Activated naive CD8-positive, alpha-beta T cell treated with anti-CD3 and anti-CD28 coated beads, Interleukin-2, amount 10 ng/mL, durations not matched to agents 7 days and 5 days (primary cell): ENCODE measurements at regions not wholly inside any gene's neighbourhood (a gene's known extent, or its start where the extent isn't known, plus 50 kb on each side); places are given as distances from the start of the nearest gene placed in this dataset.

Experiments
- ATAC-seq: fragments of 150-1000 bp; cut with Tn5 transposase; one replicate; pipeline ENCODE4 v1.10.0; 2021; ENCODE audit warnings: low read depth, moderate library complexity
- POLR2A ChIA-PET: fragments of 350-600 bp; sonication (Branson Sonifier 250); formaldehyde crosslinking; loops from one replicate; lab custom pipeline; 2021; ENCODE audit warnings: antibody characterized with exemption; lab: Charles Lee
- DNase-seq: peaks from one replicate; pipeline ENCODE4 v3.0.0; 2021
- H3K27ac Mint-ChIP-seq: one replicate; pipeline ENCODE4 v1.8.0; 2022; ENCODE audit warnings: mild to moderate bottlenecking, mixed read lengths
- H3K27me3 Mint-ChIP-seq: one replicate; pipeline ENCODE4 v1.8.0; 2022; ENCODE audit warnings: mild to moderate bottlenecking, moderate library complexity, mixed read lengths
- H3K36me3 Mint-ChIP-seq: one replicate; pipeline ENCODE4 v1.8.0; 2021; ENCODE audit warnings: mild to moderate bottlenecking, mixed read lengths
- H3K4me1 Mint-ChIP-seq: one replicate; pipeline ENCODE4 v1.8.0; 2021; ENCODE audit warnings: mixed read lengths
- H3K4me3 Mint-ChIP-seq: one replicate; pipeline ENCODE4 v1.8.0; 2022; ENCODE audit warnings: mild to moderate bottlenecking, moderate library complexity, mixed read lengths
- H3K9me3 Mint-ChIP-seq: one replicate; pipeline ENCODE4 v1.8.0; 2021; ENCODE audit warnings: mixed read lengths

DNA sequence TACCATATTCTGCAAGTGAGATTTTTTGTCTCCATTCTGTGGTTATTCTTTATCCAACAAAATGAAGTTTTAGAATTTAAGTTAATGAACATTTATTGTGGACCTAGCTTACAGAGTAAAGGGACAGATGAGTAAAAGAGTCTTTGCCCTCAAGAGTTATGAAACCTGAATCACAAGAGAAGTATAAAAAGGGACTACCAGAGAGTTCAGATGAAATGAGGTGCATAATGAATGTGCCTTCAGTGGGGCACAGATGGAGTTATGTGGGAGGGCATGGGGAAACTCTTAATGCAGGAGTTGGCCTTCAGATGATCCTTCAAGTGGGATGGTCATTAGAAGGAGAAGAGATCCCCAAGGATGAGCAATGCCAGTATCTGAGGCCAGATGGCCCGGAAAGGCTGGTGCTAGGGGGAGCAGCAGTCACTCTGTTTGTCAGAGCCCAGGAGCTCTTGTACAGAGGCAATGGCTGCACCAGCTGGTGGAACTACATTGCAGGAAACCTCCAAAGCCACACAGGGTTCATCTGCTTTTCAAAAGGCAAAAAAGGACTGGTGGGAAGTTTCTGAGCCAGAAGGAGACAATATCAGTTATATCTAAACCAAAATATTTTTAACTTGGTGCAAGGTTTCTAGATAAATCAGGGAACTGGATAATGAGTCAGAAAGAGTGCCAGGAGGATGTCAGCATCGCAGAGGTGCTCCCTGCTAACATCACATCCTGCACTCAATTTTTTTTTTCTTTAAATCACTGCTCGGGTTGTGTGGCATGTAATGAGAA lies 162.0 kb downstream of the KLF6 start:
- POLR2A ChIA-PET: no interaction called here
- H3K9me3 Mint-ChIP-seq: peaks cover 5% of the 10 kb centered on the region
- H3K27me3 Mint-ChIP-seq: peaks cover 18% of the 10 kb centered on the region
- peaks cover 10% of the 10 kb centered on the region for H3K4me1 Mint-ChIP-seq
- DNase-seq (no peak), ATAC-seq (peak; percentile 70)
- H3K27ac Mint-ChIP-seq: peak overlapping the region; percentile 4
- no peak overlapping the region for H3K4me3 Mint-ChIP-seq
- peaks cover 5% of the 10 kb centered on the region for H3K36me3 Mint-ChIP-seq

DNA sequence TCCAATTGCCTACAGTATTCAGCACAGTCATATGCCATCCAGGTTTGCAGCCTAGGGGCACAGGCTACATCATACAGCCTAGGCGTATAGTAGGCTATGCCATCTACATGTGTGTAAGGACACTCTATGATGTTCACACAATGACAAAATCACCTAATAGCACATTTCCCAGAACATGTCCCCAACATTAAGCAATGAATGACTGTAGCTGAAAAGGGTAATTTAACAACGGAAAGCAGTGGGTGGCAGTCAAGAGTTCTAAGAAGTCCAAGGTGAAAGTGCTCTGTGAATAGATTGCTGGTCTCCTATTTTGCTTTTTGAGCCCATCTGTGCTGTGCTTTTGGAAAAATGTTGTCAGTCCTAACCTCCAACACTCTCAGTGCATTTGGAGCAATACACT lies 162.6 kb downstream of the KLF6 start:
- Mint-ChIP-seq H3K4me1 (peaks cover 10% of the 10 kb centered on the region), H3K27ac (no peak overlapping the region), H3K9me3 (peaks cover 5% of the 10 kb centered on the region), H3K4me3 (no peak overlapping the region), H3K27me3 (peaks cover 21% of the 10 kb centered on the region), H3K36me3 (peaks cover 5% of the 10 kb centered on the region)
- POLR2A ChIA-PET: no interaction called here
- ATAC-seq (no peak), DNase-seq (no peak)

DNA sequence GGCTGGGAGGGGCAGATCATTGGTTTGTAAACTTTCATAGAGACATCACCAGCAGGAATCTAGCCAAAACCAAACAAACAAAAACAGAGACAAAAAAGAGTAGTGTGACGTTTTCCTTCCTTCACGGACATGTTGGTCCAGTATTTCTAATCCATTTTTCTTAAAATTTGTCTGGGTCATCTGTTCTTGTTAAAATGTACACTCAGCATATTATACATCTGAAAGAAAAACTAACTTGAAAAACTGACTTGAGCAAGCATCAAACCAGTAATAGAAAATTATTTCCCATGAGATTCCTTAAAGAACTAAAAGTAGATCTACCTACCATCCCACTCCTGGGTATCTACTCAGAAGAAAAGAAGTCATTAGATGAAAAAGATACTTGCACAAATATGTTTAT lies 164.2 kb downstream of the KLF6 start:
- Mint-ChIP-seq H3K27me3 (peaks cover 22% of the 10 kb centered on the region), H3K4me1 (peaks cover 10% of the 10 kb centered on the region), H3K27ac (no peak overlapping the region), H3K36me3 (peaks cover 5% of the 10 kb centered on the region), H3K4me3 (no peak overlapping the region), H3K9me3 (peaks cover 5% of the 10 kb centered on the region)
- ATAC-seq (no peak), DNase-seq (no peak)
- POLR2A ChIA-PET: no interaction called here

DNA sequence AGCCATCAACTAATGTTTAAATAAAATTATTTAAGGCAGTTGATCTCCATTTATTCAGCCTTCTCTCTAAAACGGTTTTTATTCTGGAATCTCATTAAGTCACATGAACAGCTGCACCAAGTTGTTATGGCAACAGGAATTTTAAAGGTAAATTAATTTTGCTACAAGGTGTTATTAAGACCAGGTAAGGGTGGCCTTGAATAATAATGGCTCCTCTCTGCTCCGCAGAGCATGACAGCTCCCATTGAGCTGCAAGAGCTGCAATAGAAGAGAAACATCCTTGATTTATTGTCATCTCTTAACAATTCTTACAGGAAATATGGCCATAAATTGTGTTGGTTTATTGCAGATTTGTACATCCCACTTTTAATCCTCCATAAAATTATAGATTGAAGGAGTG lies 165.8 kb downstream of the KLF6 start:
- Mint-ChIP-seq H3K36me3 (peaks cover 5% of the 10 kb centered on the region), H3K9me3 (peaks cover 5% of the 10 kb centered on the region), H3K4me1 (peaks cover 10% of the 10 kb centered on the region), H3K27ac (no peak overlapping the region), H3K27me3 (peaks cover 19% of the 10 kb centered on the region), H3K4me3 (no peak overlapping the region)
- POLR2A ChIA-PET: no interaction called here
- ATAC-seq (no peak), DNase-seq (no peak)

DNA sequence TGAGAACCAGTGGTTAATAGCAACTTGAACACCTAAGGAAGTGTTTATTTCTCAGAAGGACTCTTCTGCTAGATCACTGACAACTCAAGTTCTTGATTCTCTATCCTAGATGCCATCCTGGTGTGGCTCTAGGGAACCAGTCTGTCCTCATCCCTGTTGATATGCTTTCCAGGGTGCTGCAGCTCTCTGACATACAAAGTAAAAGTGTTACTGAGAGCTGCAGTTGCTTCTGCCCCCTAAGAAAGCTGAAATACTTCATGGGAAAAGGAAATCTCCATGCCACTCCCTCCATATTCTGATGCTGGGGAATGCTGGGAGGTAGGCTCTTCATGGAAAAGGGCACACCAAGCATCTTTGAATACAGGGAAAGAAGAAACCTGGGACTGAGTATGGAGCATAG lies 168.1 kb downstream of the KLF6 start:
- Mint-ChIP-seq H3K27me3 (peaks cover 20% of the 10 kb centered on the region), H3K27ac (no peak overlapping the region), H3K4me1 (no peaks in the 10 kb centered on the region), H3K36me3 (peaks cover 10% of the 10 kb centered on the region), H3K9me3 (peaks cover 13% of the 10 kb centered on the region), H3K4me3 (no peak overlapping the region)
- no peak for DNase-seq
- no peak for ATAC-seq
- POLR2A ChIA-PET: no interaction called here

DNA sequence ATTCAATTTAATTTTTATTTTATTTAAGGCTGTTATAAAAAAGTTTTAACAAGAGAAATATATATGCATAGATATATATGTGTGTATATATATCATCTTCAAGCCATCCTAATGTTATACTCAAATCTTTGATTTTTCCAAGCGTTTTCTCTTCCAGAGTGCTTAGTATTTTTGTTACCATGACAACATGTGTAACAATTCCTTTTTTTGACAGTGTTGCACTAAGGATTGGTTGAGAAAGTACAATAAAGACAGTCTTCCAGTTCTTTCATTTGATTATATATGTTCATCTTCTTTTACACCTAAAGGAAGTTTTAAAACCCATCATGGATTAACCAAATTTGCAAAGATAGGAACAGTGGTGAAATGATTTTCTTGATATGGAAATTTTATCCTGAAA lies 171.7 kb downstream of the KLF6 start:
- H3K27ac Mint-ChIP-seq: no peak overlapping the region
- POLR2A ChIA-PET: no interaction called here
- no peak for DNase-seq
- H3K4me1 Mint-ChIP-seq: no peaks in the 10 kb centered on the region
- no peak overlapping the region for H3K4me3 Mint-ChIP-seq
- peaks cover 26% of the 10 kb centered on the region for H3K9me3 Mint-ChIP-seq
- no peak for ATAC-seq
- peaks cover 9% of the 10 kb centered on the region for H3K36me3 Mint-ChIP-seq
- peaks cover 17% of the 10 kb centered on the region for H3K27me3 Mint-ChIP-seq

DNA sequence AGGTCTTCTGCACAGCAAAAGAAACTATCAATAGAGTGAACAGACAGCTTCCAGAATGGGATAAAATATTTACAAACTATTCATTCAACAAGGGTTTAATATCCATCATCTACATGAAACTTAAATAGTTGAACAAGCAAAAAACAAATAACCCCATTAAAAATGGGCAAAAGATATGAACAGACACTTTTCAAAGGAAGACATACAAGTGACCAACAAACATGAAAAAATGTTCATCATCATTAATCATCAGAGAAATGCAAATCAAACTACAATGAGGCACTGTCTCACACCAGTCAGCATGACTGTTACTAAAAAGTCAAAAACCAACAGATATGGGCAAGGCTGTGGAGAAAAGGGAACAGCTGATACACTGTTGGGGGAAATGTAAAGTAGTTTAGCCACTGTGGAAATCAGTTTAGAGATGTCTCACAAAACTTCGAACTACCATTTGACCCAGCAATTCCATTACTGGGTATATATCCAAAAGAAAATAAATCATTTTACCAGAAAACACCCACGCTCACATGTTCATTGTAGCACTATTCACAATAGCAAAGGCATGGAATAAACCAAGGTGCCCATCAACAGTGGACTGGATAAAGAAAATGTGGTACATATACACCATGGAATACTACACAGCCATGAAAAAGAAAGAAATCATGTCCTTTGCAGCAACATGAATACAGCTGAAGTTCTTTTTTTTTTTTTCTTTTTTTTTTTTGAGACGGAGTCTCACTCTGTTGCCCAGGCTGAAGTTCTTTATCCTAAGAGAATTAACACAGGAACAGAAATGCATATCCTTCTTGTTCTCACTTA lies 172.6 kb downstream of the KLF6 start:
- Mint-ChIP-seq H3K4me3 (no peak overlapping the region), H3K4me1 (no peaks in the 10 kb centered on the region), H3K27me3 (peaks cover 14% of the 10 kb centered on the region), H3K36me3 (peaks cover 13% of the 10 kb centered on the region), H3K9me3 (peaks cover 33% of the 10 kb centered on the region), H3K27ac (no peak overlapping the region)
- ATAC-seq (no peak), DNase-seq (no peak)
- POLR2A ChIA-PET: no interaction called here

DNA sequence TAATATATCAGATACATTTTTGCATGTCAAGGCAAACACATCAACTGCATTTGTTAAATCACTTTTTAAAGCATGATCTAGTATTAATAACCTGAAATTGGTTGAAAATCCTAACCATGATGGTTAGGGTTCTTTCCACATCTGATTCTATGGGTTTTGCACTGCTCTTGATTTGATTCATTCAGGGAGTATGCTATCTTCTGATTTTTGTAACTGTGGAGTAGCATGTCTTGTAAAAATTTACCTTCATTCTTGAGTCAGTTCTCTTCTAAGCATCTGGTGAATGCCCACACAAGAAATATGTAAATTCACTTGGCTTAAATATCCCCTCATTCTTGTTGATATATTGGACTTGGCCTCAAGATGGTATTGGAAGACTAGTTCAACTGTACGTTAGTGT lies 178.7 kb downstream of the KLF6 start:
- POLR2A ChIA-PET: no interaction called here
- DNase-seq: no peak
- ATAC-seq: no peak
- peaks cover 12% of the 10 kb centered on the region for H3K36me3 Mint-ChIP-seq
- peaks cover 28% of the 10 kb centered on the region for H3K9me3 Mint-ChIP-seq
- H3K4me3 Mint-ChIP-seq: no peak overlapping the region
- H3K27me3 Mint-ChIP-seq: peaks cover 23% of the 10 kb centered on the region
- no peak overlapping the region for H3K27ac Mint-ChIP-seq
- no peaks in the 10 kb centered on the region for H3K4me1 Mint-ChIP-seq

DNA sequence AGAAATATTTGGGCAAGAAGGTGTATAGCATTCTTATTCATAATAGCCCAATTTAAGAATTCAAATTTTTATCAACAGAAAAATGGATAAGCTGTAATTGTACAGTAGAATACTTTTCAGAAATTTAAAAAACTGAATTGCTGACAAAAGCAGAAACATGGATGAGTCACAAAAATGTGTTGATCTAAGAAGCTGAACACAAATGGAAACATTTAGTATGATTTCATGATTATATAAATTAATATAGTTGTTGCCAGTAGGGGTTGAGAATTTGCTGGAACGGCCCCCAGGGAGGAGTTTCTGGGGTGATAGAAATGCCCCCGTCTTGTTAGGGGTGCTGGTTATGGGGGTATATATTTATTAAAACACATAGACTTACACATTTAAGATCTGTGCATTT lies 179.1 kb downstream of the KLF6 start:
- POLR2A ChIA-PET: no interaction called here
- DNase-seq (no peak), ATAC-seq (no peak)
- Mint-ChIP-seq H3K27me3 (peaks cover 23% of the 10 kb centered on the region), H3K4me3 (no peak overlapping the region), H3K4me1 (no peaks in the 10 kb centered on the region), H3K36me3 (peaks cover 12% of the 10 kb centered on the region), H3K27ac (no peak overlapping the region), H3K9me3 (peaks cover 25% of the 10 kb centered on the region)

DNA sequence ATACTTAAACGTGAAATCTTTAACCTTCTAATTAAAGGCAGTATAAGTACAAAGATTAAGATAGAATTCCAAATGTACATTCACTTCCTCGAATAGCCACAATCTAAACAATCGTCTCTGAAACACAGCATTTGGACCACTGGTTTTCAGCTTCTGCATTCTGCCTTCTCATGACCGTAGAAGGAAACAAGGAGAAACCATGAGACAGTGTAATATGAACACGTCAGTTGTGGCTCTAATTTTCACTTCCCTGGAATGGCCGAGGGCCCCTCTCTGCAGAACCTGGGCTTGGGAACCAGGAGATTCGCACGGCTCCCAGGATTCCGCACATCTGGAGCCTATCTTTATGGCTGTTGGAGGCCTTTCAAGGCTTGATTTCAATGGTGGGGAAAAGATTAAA lies 189.3 kb downstream of the KLF6 start:
- DNase-seq (no peak), ATAC-seq (no peak)
- no peak overlapping the region for H3K4me3 Mint-ChIP-seq
- no peaks in the 10 kb centered on the region for H3K9me3 Mint-ChIP-seq
- H3K27ac Mint-ChIP-seq: no peak overlapping the region
- POLR2A ChIA-PET: no interaction called here
- H3K36me3 Mint-ChIP-seq: no peaks in the 10 kb centered on the region
- H3K4me1 Mint-ChIP-seq: peaks cover 2% of the 10 kb centered on the region
- H3K27me3 Mint-ChIP-seq: peaks cover 28% of the 10 kb centered on the region

DNA sequence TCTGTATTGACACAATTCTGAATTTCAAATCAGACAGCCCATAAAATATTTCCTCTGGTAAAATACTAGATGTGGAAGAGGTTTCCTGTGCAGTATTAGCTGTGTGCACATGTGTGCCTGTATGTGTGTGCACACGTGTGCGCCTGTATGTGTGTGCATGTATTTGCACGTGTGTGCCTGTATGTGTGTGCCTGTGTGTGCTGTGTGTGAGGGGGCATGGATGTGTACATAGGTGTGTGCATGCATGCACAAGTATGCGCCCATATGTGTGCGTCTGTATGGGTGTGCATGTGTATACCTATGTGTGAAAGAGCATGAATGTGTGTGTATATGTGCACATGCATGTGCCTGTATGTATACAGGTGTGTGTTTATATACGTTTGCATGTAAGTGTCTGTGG lies 191.4 kb downstream of the KLF6 start:
- H3K27me3 Mint-ChIP-seq: peaks cover 32% of the 10 kb centered on the region
- H3K9me3 Mint-ChIP-seq: no peaks in the 10 kb centered on the region
- ATAC-seq: no peak
- no peak overlapping the region for H3K4me3 Mint-ChIP-seq
- peaks cover 2% of the 10 kb centered on the region for H3K4me1 Mint-ChIP-seq
- POLR2A ChIA-PET: no interaction called here
- no peak for DNase-seq
- no peak overlapping the region for H3K27ac Mint-ChIP-seq
- H3K36me3 Mint-ChIP-seq: no peaks in the 10 kb centered on the region

DNA sequence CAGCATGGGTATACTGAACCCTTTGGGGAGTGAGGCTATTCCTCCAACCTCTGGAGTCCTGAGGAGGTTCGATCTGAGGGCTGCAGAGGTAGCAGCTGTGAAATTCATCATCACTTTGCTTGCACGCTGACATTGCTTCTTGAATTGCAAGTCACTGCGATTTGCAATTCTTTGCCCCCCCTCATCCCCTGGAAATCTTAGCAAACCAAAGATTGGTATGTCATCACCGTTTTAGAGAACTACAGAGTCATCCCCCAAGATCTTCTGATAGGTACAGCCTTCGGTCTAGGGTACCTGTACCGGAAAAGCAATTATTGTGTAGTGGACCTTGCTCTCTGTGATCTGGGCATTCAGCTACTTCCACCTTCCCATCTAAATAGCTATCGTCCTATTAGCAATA lies 192.6 kb downstream of the KLF6 start:
- Mint-ChIP-seq H3K9me3 (no peaks in the 10 kb centered on the region), H3K27me3 (peaks cover 36% of the 10 kb centered on the region), H3K4me1 (peaks cover 2% of the 10 kb centered on the region), H3K27ac (no peak overlapping the region), H3K36me3 (no peaks in the 10 kb centered on the region), H3K4me3 (no peak overlapping the region)
- ATAC-seq: no peak
- DNase-seq: no peak
- POLR2A ChIA-PET: no interaction called here

DNA sequence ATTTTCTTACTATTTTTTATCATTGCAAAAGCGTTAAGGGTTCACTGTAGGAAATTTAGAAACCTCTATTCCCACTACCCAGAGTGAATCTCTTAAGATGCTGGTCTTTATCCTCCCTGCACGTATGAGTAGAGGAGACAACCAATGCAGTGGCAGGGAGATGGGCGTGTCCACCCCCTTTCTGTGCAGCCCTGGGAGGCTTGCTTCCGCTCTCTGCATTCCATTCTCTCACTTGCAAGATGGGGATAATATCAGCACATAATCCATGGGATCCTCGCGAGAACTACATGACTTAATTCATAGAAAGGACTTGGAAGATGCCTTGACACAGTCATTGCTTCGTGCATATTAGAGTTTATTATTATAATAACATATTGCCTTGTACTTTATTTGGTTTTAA lies 196.2 kb downstream of the KLF6 start:
- ATAC-seq (no peak), DNase-seq (no peak)
- H3K4me1 Mint-ChIP-seq: peaks cover 2% of the 10 kb centered on the region
- POLR2A ChIA-PET: no interaction called here
- H3K27ac Mint-ChIP-seq: no peak overlapping the region
- H3K4me3 Mint-ChIP-seq: no peak overlapping the region
- H3K27me3 Mint-ChIP-seq: peaks cover 26% of the 10 kb centered on the region
- no peaks in the 10 kb centered on the region for H3K36me3 Mint-ChIP-seq
- no peaks in the 10 kb centered on the region for H3K9me3 Mint-ChIP-seq

DNA sequence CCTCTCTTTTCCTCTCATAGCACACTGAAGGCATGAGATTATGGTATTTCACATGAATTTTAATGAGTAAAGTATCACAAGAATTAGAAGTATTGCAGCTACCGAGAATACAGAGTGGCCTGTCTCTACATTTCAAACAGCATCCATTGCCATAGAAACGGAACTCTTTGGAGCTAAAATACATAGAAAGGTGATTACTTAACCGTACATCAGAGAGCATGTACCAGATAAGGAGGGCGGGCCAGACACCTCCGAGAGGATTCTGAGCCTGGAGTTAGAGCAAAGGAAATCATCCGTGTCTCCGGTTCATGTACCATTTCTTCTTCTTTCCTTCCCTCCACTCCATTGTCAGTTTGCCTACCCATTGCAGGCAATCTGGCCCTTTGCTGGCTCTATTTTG lies 196.7 kb downstream of the KLF6 start:
- H3K9me3 Mint-ChIP-seq: no peaks in the 10 kb centered on the region
- DNase-seq (no peak), ATAC-seq (no peak)
- H3K4me3 Mint-ChIP-seq: no peak overlapping the region
- H3K27ac Mint-ChIP-seq: no peak overlapping the region
- no peaks in the 10 kb centered on the region for H3K36me3 Mint-ChIP-seq
- POLR2A ChIA-PET: no interaction called here
- no peaks in the 10 kb centered on the region for H3K4me1 Mint-ChIP-seq
- peaks cover 22% of the 10 kb centered on the region for H3K27me3 Mint-ChIP-seq
